IPS DF 6.9 (cell line): ENCODE measurements at regions not wholly inside any gene's neighbourhood (a gene's known extent, or its start where the extent isn't known, plus 50 kb on each side); places are given as distances from the start of the nearest gene placed in this dataset.

Source experiments
- DNase-seq: peaks from one replicate; pipeline ENCODE4 v3.0.0-alpha.2; 2013; ENCODE audit warnings: low read depth, low spot score
- H3K27ac ChIP-seq: one replicate; pipeline ENCODE4 v1.5.1; 2013; ENCODE audit warnings: low read length, control low read depth
- H3K27me3 ChIP-seq: 2 replicates; pipeline ENCODE4 v1.6.1; 2013; ENCODE audit warnings: mild to moderate bottlenecking, low read length; ENCODE audit not compliant: control insufficient read depth, insufficient read depth
- H3K36me3 ChIP-seq: 2 replicates; pipeline ENCODE4 v1.6.1; 2013; ENCODE audit warnings: low read length; ENCODE audit not compliant: control insufficient read depth, insufficient read depth
- H3K4me1 ChIP-seq: 2 replicates; pipeline ENCODE4 v1.6.1; 2013; ENCODE audit warnings: low read length; ENCODE audit not compliant: control insufficient read depth, insufficient read depth
- H3K4me3 ChIP-seq: 2 replicates; pipeline ENCODE4 v1.5.1; 2013; ENCODE audit warnings: mild to moderate bottlenecking, low read length
- H3K9me3 ChIP-seq: 2 replicates; pipeline ENCODE4 v1.6.1; 2013; ENCODE audit warnings: low read length, inconsistent platforms; ENCODE audit not compliant: control insufficient read depth, insufficient read depth
- WGBS: extraction: QIAGEN DNeasy Blood & Tissue Kit; methylation state at CpG from one replicate; pipeline ENCODE4 v1.1.7; 2013; ENCODE audit warnings: mixed read lengths, missing lambda C conversion rate; ENCODE audit not compliant: insufficient read length, insufficient coverage; 5-methylcytosine and 5-hydroxymethylcytosine counted together

GRCh38 chr2:19833978-19834377 lies 67.8 kb downstream of the TTC32 start:
- Histone ChIP-seq H3K36me3 (no peaks in the 10 kb centered on the region), H3K27ac (no peak overlapping the region)
- no CpG with 5 or more reads among the region's 3 CpGs for WGBS

GRCh38 chr2:19829672-19830071 lies 72.1 kb downstream of the TTC32 start:
- Histone ChIP-seq H3K27me3 (no peaks in the 10 kb centered on the region), H3K4me1 (no peaks in the 10 kb centered on the region), H3K9me3 (no peaks in the 10 kb centered on the region), H3K4me3 (no peak overlapping the region), H3K36me3 (no peaks in the 10 kb centered on the region), H3K27ac (no peak overlapping the region)
- no peak for DNase-seq

More at GRCh38 chr2:19833978-19834377, 67.8 kb downstream of the TTC32 start:
- Histone ChIP-seq H3K4me3 (no peak overlapping the region), H3K9me3 (no peaks in the 10 kb centered on the region), H3K27me3 (no peaks in the 10 kb centered on the region), H3K4me1 (no peaks in the 10 kb centered on the region)
- no peak for DNase-seq

GRCh38 chr2:19826874-19827273 lies 74.9 kb downstream of the TTC32 start:
- Histone ChIP-seq H3K36me3 (no peaks in the 10 kb centered on the region), H3K27ac (no peak overlapping the region), H3K9me3 (no peaks in the 10 kb centered on the region), H3K4me3 (no peak overlapping the region), H3K27me3 (no peaks in the 10 kb centered on the region), H3K4me1 (no peaks in the 10 kb centered on the region)
- no peak for DNase-seq

DNA sequence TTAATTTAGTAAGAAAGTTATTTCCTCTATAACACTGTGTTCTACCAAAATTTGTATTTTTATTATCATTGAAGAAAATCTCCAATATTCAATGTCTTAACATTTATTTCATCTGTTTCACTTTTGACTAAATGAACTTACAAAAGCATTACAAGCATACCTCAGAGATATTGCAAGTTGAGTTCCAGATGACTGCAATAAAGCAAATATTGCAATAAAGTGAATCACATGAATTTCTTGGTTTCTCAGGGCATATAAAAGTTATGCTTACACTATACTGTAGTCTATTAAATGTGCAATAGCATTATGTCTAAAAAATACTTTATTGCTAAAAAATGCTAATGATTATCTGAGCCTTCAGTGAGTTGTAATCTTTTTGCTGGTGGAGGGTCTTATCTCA lies 78.3 kb downstream of the TTC32 start:
- H3K27me3 ChIP-seq = no peaks in the 10 kb centered on the region
- no peak for DNase-seq

GRCh38 chr2:19819097-19820065 lies 82.4 kb downstream of the TTC32 start:
- no CpG with 5 or more reads among the region's 8 CpGs for WGBS
- Histone ChIP-seq H3K9me3 (no peaks in the 10 kb centered on the region), H3K4me3 (no peak overlapping the region), H3K36me3 (no peaks in the 10 kb centered on the region), H3K4me1 (no peaks in the 10 kb centered on the region), H3K27me3 (no peaks in the 10 kb centered on the region), H3K27ac (no peak overlapping the region)
- DNase-seq = no peak

More for the DNA sequence above, 78.3 kb downstream of the TTC32 start:
- no peaks in the 10 kb centered on the region for H3K9me3 ChIP-seq
- H3K4me1 ChIP-seq = no peaks in the 10 kb centered on the region
- no peak overlapping the region for H3K27ac ChIP-seq
- H3K36me3 ChIP-seq = no peaks in the 10 kb centered on the region
- H3K4me3 ChIP-seq = no peak overlapping the region

DNA sequence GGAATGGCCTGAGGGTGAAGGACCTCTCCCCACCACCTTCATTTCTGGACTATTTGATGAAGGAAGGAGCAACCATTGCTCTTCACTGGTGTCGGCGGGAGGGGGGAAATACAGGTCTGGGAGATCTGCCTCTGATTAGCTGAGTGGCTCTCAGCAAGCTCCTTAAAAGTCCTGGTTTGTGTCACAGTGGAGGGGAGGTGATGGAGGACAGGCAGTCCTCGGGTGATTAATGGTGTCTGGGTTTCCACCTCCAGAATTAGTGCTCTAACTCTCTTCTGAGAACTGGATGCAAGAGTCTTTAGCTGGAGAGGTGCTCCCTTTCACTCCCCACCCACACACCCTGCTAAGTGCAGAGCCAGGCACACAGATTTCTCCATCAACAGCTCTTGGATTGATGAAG lies 83.2 kb downstream of the TTC32 start:
- WGBS = no CpG with 5 or more reads among the region's 3 CpGs

GRCh38 chr2:19818039-19818438 lies 83.7 kb downstream of the TTC32 start:
- no peaks in the 10 kb centered on the region for H3K9me3 ChIP-seq
- H3K4me3 ChIP-seq = no peak overlapping the region
- no peaks in the 10 kb centered on the region for H3K4me1 ChIP-seq
- H3K27ac ChIP-seq = no peak overlapping the region
- H3K27me3 ChIP-seq = no peaks in the 10 kb centered on the region
- DNase-seq = no peak
- no peaks in the 10 kb centered on the region for H3K36me3 ChIP-seq
- WGBS = no CpG with 5 or more reads among the region's 3 CpGs

More for the DNA sequence above, 83.2 kb downstream of the TTC32 start:
- Histone ChIP-seq H3K9me3 (no peaks in the 10 kb centered on the region), H3K4me1 (no peaks in the 10 kb centered on the region), H3K27me3 (no peaks in the 10 kb centered on the region), H3K36me3 (no peaks in the 10 kb centered on the region), H3K27ac (no peak overlapping the region), H3K4me3 (no peak overlapping the region)
- no peak for DNase-seq

- no peaks in the 10 kb centered on the region for H3K4me1 ChIP-seq
- no peak for DNase-seq
Observed at GRCh38 chr2:19815746-19816145, 86.0 kb downstream of the TTC32 start.

GRCh38 chr2:19812166-19812565 lies 89.6 kb downstream of the TTC32 start:
- H3K9me3 ChIP-seq = no peaks in the 10 kb centered on the region
- no peaks in the 10 kb centered on the region for H3K36me3 ChIP-seq
- WGBS = no CpG with 5 or more reads among the region's 5 CpGs
- H3K4me3 ChIP-seq = no peak overlapping the region
- no peaks in the 10 kb centered on the region for H3K4me1 ChIP-seq
- H3K27ac ChIP-seq = no peak overlapping the region
- DNase-seq = no peak
- no peaks in the 10 kb centered on the region for H3K27me3 ChIP-seq

More at GRCh38 chr2:19815746-19816145, 86.0 kb downstream of the TTC32 start:
- no peak overlapping the region for H3K4me3 ChIP-seq
- H3K9me3 ChIP-seq = no peaks in the 10 kb centered on the region
- no CpG with 5 or more reads among the region's 1 CpG for WGBS
- H3K27me3 ChIP-seq = no peaks in the 10 kb centered on the region
- no peaks in the 10 kb centered on the region for H3K36me3 ChIP-seq
- H3K27ac ChIP-seq = no peak overlapping the region

- Histone ChIP-seq H3K9me3 (no peaks in the 10 kb centered on the region), H3K36me3 (no peaks in the 10 kb centered on the region), H3K4me3 (no peak overlapping the region), H3K4me1 (no peaks in the 10 kb centered on the region), H3K27ac (no peak overlapping the region), H3K27me3 (no peaks in the 10 kb centered on the region)
- DNase-seq = no peak
- WGBS = no CpG with 5 or more reads among the region's 6 CpGs
Observed at GRCh38 chr2:19811186-19811585, 90.6 kb downstream of the TTC32 start.

GRCh38 chr2:19810637-19811036 lies 91.1 kb downstream of the TTC32 start:
- Histone ChIP-seq H3K9me3 (no peaks in the 10 kb centered on the region), H3K27ac (no peak overlapping the region), H3K4me3 (no peak overlapping the region), H3K4me1 (no peaks in the 10 kb centered on the region), H3K27me3 (no peaks in the 10 kb centered on the region), H3K36me3 (no peaks in the 10 kb centered on the region)
- no peak for DNase-seq
- WGBS = no CpG with 5 or more reads among the region's 2 CpGs
